Prostate gland (tissue), 2 donors: ENCODE measurements at regions not wholly inside any gene's neighbourhood (a gene's known extent, or its start where the extent isn't known, plus 50 kb on each side); places are given as distances from the start of the nearest gene placed in this dataset.
A peak's percentile ranks its signal among the peaks of the same experiment; 100 is the strongest.
"Not testable (repeated sequence)": the region's sequence is repeated elsewhere in the genome, so short reads cannot be mapped to it uniquely, and the experiment has no call there.

Source experiments
- DNase-seq: peaks from one replicate; pipeline ENCODE4 v3.0.0-alpha.2; 2019; ENCODE audit warnings: low spot score
- H3K27ac ChIP-seq, 2 donors: fragments of 200-600 bp; sonication (generic); 2 replicates each; pipeline ENCODE4 v1.5.1; 2017 to 2019
- H3K27me3 ChIP-seq: fragments of 200-600 bp; sonication (generic); replicated peaks from 2 replicates; pipeline ENCODE4 v1.5.1; 2019; ENCODE audit not compliant: insufficient read depth
- H3K36me3 ChIP-seq, 2 donors: fragments of 200-600 bp; sonication (generic); 1 replicate in 1 of 2; 2 replicates in 1 of 2; pipeline versions ENCODE4 v1.5.1 to v1.8.1; 2017 to 2019
- H3K4me1 ChIP-seq: fragments of 200-600 bp; sonication (generic); replicated peaks from 2 replicates; pipeline ENCODE4 v1.5.1; 2019
- H3K4me3 ChIP-seq, 2 donors: fragments of 200-600 bp; sonication (generic); 2 replicates each; pipeline ENCODE4 v1.5.1; 2017 to 2019
- H3K9me3 ChIP-seq: fragments of 200-600 bp; sonication (generic); 2 replicates; pipeline ENCODE4 v1.5.1; 2017
- WGBS: methylation state at CpG from one replicate; pipeline ENCODE4 v1.1.5; 2018; 5-methylcytosine and 5-hydroxymethylcytosine counted together
- intact Hi-C: fragments of 100-400 bp; cut with DNase I; formaldehyde crosslinking; loops from one replicate; pipeline ENCODE4 v1.14.2; 2022

DNA sequence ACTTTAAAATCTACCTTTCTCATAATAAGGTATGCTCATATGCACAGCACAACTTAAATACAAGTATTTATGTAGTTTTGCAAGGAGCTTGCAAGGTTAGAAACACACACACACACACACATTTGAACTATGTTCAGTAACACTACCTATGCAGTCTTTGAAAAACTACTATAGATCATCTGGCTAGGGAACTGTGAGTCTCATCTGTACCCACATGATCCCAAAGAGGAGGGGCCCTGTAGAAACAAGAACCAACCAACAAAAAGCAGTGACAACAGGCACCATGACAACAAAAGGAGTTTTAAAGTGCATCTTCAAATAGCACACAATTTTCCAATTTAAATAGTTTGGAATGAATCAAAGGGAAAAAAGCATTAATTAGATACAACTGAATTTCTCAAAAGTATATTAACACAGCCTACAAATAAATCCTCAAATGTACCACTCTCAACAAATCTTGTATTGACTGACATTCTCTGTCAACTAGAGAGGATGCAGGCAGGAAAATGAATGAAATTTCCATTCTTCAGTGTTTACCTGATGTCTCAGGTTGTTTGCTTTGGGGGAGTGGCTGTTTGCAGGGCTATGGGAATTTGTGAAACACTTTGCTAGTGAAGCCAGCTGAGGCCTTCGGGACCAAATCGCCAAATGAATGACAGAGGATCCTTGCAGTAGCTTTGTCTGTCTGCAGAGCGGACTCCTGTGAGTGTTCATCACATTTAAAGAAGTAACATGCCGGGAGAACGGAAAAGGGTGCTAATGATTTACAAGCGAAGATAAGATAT lies 297.6 kb downstream of the BCL2L11 start:
- H3K4me3 ChIP-seq, H3K27me3 ChIP-seq, H3K36me3 ChIP-seq, H3K9me3 ChIP-seq, H3K4me1 ChIP-seq, H3K27ac ChIP-seq, intact Hi-C loops: not testable (repeated sequence)
- DNase-seq, result peak; percentile 15
- 0% methylated on average over 2 of the region's 6 CpGs for WGBS

DNA sequence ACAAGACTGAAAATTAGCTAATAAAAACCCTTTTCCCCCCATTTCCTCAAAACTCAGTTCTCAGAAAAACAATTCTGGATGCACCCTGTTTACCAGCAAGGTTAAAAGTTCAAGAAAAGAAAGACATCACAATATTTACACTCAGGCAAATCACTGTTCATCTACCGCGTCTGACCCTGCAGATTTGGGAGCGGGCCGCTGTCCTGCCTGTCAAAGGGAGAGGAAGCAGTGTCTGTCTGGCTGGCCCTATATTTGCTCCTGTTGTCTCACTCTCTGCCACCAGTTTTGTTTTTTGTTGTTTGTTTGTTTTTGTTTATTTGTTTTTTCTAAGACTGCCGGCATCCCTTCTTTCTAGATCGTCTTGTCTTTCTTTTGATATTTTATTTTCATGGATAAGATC lies 299.4 kb downstream of the BCL2L11 start:
- H3K4me1 ChIP-seq, H3K36me3 ChIP-seq, H3K9me3 ChIP-seq, H3K27me3 ChIP-seq, H3K27ac ChIP-seq, intact Hi-C loops, H3K4me3 ChIP-seq, DNase-seq: not testable (repeated sequence)
- 80% methylated on average over 6 of the region's 6 CpGs for WGBS

- WGBS, result 74% methylated on average over 3 of the region's 3 CpGs
- H3K36me3 ChIP-seq, H3K4me1 ChIP-seq, H3K9me3 ChIP-seq, H3K27me3 ChIP-seq, intact Hi-C loops, H3K27ac ChIP-seq, DNase-seq, H3K4me3 ChIP-seq: not testable (repeated sequence)
Observed at GRCh38 chr2:111420835-111421234, 300.1 kb downstream of the BCL2L11 start.

GRCh38 chr2:111421949-111422348 lies 301.2 kb downstream of the BCL2L11 start:
- H3K27ac ChIP-seq, intact Hi-C loops: not testable (repeated sequence)
- 98% methylated on average over 5 of the region's 6 CpGs for WGBS

GRCh38 chr2:111422562-111422961 lies 301.8 kb downstream of the BCL2L11 start:
- intact Hi-C loops, H3K4me1 ChIP-seq, H3K9me3 ChIP-seq, H3K36me3 ChIP-seq, DNase-seq, H3K4me3 ChIP-seq, H3K27ac ChIP-seq, H3K27me3 ChIP-seq: not testable (repeated sequence)
- WGBS, result 92% methylated on average over 7 of the region's 7 CpGs

More at GRCh38 chr2:111421949-111422348, 301.2 kb downstream of the BCL2L11 start:
- H3K9me3 ChIP-seq, H3K4me1 ChIP-seq, H3K27me3 ChIP-seq, H3K36me3 ChIP-seq, H3K4me3 ChIP-seq, DNase-seq: not testable (repeated sequence)

DNA sequence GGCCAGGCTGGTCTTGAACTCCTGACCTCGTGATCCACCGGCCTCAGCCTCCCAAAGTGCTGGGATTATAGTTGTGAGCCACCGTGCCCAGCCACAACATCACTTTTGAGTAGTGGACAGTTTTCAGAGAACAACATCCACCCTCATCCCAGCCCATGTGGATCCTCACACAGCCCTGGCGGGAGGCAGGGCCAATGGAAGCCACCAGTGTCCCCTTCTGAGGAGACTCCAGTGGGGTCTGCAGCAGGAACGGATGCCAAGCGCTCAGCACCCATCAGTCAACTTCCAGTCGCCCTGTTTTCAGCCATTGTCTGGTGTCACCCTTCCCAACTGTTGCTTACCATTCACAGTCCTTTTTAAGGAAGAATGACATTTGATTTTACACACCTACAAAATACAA lies 302.5 kb downstream of the BCL2L11 start:
- H3K9me3 ChIP-seq, H3K4me3 ChIP-seq, intact Hi-C loops, H3K4me1 ChIP-seq, H3K27me3 ChIP-seq, H3K27ac ChIP-seq, DNase-seq, H3K36me3 ChIP-seq: not testable (repeated sequence)
- WGBS, result 98% methylated on average over 4 of the region's 7 CpGs

DNA sequence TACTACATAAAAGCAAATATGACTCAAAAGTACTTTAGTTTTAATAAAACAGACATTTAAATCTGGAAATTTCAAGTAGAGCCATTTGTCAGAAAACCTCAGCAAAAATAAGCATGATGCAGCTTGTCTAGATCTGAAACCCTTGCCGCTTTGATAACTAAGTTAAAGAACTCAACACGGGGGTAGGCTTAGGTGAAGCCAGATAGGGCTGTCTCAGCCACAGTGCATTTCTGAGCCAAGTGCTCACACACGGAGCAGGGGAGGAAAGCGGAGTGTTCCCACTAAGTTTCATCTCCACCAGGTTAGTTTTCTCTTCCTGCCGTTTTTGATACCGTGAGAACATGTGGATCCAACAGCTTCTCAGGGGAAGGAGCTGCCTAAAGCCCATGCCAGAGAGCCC lies 303.5 kb downstream of the BCL2L11 start:
- H3K9me3 ChIP-seq, H3K4me3 ChIP-seq, H3K36me3 ChIP-seq, DNase-seq, H3K27me3 ChIP-seq, H3K27ac ChIP-seq, intact Hi-C loops, H3K4me1 ChIP-seq: not testable (repeated sequence)
- 90% methylated on average over 2 of the region's 6 CpGs for WGBS

- H3K27ac ChIP-seq, H3K9me3 ChIP-seq, H3K4me3 ChIP-seq, H3K4me1 ChIP-seq, DNase-seq, intact Hi-C loops, H3K27me3 ChIP-seq, H3K36me3 ChIP-seq: not testable (repeated sequence)
- WGBS, result 87% methylated on average over 5 of the region's 5 CpGs
Observed at GRCh38 chr2:111424851-111425309, 304.2 kb downstream of the BCL2L11 start.

- H3K4me1 ChIP-seq, DNase-seq, H3K27ac ChIP-seq, intact Hi-C loops, H3K27me3 ChIP-seq, H3K36me3 ChIP-seq, H3K4me3 ChIP-seq, H3K9me3 ChIP-seq: not testable (repeated sequence)
- WGBS, result 93% methylated on average over 4 of the region's 4 CpGs
Observed at GRCh38 chr2:111425789-111426201, 305.1 kb downstream of the BCL2L11 start.

- WGBS, result 98% methylated on average over 4 of the region's 4 CpGs
- intact Hi-C loops, DNase-seq, H3K4me3 ChIP-seq, H3K27me3 ChIP-seq, H3K4me1 ChIP-seq, H3K36me3 ChIP-seq, H3K27ac ChIP-seq, H3K9me3 ChIP-seq: not testable (repeated sequence)
Observed at GRCh38 chr2:111427346-111427745, 306.6 kb downstream of the BCL2L11 start.

GRCh38 chr2:111428915-111429314 lies 308.2 kb downstream of the BCL2L11 start:
- H3K9me3 ChIP-seq, H3K27me3 ChIP-seq, H3K36me3 ChIP-seq, H3K4me3 ChIP-seq, DNase-seq, H3K4me1 ChIP-seq, intact Hi-C loops, H3K27ac ChIP-seq: not testable (repeated sequence)
- 81% methylated on average over 6 of the region's 6 CpGs for WGBS

- H3K9me3 ChIP-seq, H3K27ac ChIP-seq, intact Hi-C loops, H3K27me3 ChIP-seq, H3K4me1 ChIP-seq, H3K4me3 ChIP-seq, H3K36me3 ChIP-seq, DNase-seq: not testable (repeated sequence)
- 83% methylated on average over 8 of the region's 8 CpGs for WGBS
Observed at GRCh38 chr2:111429353-111429752, 308.6 kb downstream of the BCL2L11 start.
